HL-60 (cell line): ENCODE measurements at regions not wholly inside any gene's neighbourhood (a gene's known extent, or its start where the extent isn't known, plus 50 kb on each side); places are given as distances from the start of the nearest gene placed in this dataset.

Source experiments
- DNase-seq, 2 experiments: peaks; one replicate each; pipeline ENCODE4 v3.0.0-alpha.2; 2010 to 2020; ENCODE audit warnings: low read depth in 1 of 2, low spot score in 1 of 2
- H3K27ac ChIP-seq: fragments of 250-450 bp; sonication (Bioruptor Pico); replicated peaks from 2 replicates; pipeline ENCODE4 v1.5.1; 2020; ENCODE audit warnings: mild to moderate bottlenecking, moderate library complexity
- H3K27me3 ChIP-seq: fragments of 250-450 bp; sonication (Bioruptor Pico); 2 replicates; pipeline ENCODE4 v1.5.1; 2021; ENCODE audit warnings: mild to moderate bottlenecking, moderate library complexity; ENCODE audit not compliant: insufficient read depth, poor library complexity, severe bottlenecking
- H3K4me3 ChIP-seq: replicated peaks from 2 replicates; pipeline ENCODE4 v1.5.1; 2011; ENCODE audit warnings: mild to moderate bottlenecking, control low read depth, low read length; ENCODE audit not compliant: insufficient read depth
- GABPA ChIP-seq: IDR thresholded peaks from 2 replicates; pipeline ENCODE4 v1.6.1; 2012; ENCODE audit warnings: low read depth
- POLR2AphosphoS5 ChIP-seq: IDR thresholded peaks from 2 replicates; pipeline ENCODE4 v1.6.1; 2012; ENCODE audit warnings: low read depth
- REST ChIP-seq: IDR thresholded peaks from 2 replicates; pipeline ENCODE4 v1.6.1; 2012; ENCODE audit warnings: low read depth; ENCODE audit not compliant: insufficient replicate concordance
- SPI1 ChIP-seq: IDR thresholded peaks from 2 replicates; pipeline ENCODE4 v1.6.1; 2012; ENCODE audit warnings: low read depth, mild to moderate bottlenecking, borderline replicate concordance
- TF ChIP-seq, protein P1 (sequence below): IDR thresholded peaks from one replicate; pipeline ENCODE4 v1.5.1; 2011; ENCODE audit warnings: low read length, control low read depth, inconsistent platforms; ENCODE audit not compliant: insufficient read depth

GRCh38 chr14:42624980-42625761 lies 1018.5 kb downstream of the LRFN5 start:
- TF ChIP-seq SPI1: no peak
- no peak for TF ChIP-seq POLR2AphosphoS5
- no peak for TF ChIP-seq GABPA
- TF ChIP-seq, protein P1, sequence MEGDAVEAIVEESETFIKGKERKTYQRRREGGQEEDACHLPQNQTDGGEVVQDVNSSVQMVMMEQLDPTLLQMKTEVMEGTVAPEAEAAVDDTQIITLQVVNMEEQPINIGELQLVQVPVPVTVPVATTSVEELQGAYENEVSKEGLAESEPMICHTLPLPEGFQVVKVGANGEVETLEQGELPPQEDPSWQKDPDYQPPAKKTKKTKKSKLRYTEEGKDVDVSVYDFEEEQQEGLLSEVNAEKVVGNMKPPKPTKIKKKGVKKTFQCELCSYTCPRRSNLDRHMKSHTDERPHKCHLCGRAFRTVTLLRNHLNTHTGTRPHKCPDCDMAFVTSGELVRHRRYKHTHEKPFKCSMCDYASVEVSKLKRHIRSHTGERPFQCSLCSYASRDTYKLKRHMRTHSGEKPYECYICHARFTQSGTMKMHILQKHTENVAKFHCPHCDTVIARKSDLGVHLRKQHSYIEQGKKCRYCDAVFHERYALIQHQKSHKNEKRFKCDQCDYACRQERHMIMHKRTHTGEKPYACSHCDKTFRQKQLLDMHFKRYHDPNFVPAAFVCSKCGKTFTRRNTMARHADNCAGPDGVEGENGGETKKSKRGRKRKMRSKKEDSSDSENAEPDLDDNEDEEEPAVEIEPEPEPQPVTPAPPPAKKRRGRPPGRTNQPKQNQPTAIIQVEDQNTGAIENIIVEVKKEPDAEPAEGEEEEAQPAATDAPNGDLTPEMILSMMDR: no peak
- TF ChIP-seq REST: no peak
- Histone ChIP-seq H3K27ac (no peak overlapping the region), H3K4me3 (no peak overlapping the region), H3K27me3 (no peaks in the 10 kb centered on the region)
- DNase-seq: no peak

GRCh38 chr14:42617005-42617404 lies 1010.3 kb downstream of the LRFN5 start:
- Histone ChIP-seq H3K4me3 (no peak overlapping the region), H3K27me3 (no peaks in the 10 kb centered on the region), H3K27ac (no peak overlapping the region)
- no peak for DNase-seq
- TF ChIP-seq, protein P1: no peak
- TF ChIP-seq POLR2AphosphoS5 (no peak), GABPA (no peak), REST (no peak), SPI1 (no peak)

GRCh38 chr14:42606839-42607238 lies 1000.2 kb downstream of the LRFN5 start:
- TF ChIP-seq SPI1: no peak
- no peak for TF ChIP-seq REST
- TF ChIP-seq, protein P1: no peak
- no peak for TF ChIP-seq GABPA
- TF ChIP-seq POLR2AphosphoS5: no peak
- DNase-seq: no peak
- H3K4me3 ChIP-seq: no peak overlapping the region
- no peak overlapping the region for H3K27ac ChIP-seq
- H3K27me3 ChIP-seq: no peaks in the 10 kb centered on the region
